ENCODE measurements at regions not wholly inside any gene's neighbourhood (a gene's known extent, or its start where the extent isn't known, plus 50 kb on each side); places are given as distances from the start of the nearest gene placed in this dataset.

DNA sequence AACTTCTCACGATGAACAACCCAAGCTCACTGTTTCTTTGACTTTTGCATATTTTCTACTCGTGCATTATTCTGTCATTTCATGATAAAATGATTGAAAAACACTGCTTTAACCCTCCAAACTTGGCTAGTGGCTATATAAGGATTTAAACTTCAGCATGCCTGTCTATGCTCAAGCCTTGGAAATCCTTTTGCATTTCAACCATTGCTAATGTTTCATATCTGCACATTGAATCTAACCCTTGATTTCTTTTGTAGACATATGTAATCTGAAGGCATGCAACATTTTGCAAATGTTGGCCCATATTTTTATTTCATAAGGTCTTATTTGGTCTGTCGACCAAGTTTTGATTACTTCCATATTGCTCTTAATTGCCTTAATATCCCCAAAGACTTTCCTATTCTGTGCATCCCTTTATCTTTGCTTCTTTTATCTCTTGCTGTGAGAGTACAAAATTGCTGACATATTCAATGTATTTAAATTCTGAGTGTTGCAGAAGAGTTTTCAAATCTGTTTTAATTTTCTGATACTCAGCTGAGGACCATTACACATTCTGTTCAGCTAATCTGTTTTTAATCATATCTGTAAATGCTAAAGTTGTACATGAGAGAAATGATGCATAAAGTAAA, 403.7 kb upstream of the ZNF608 start:
- TF ChIP-seq, protein P1, sequence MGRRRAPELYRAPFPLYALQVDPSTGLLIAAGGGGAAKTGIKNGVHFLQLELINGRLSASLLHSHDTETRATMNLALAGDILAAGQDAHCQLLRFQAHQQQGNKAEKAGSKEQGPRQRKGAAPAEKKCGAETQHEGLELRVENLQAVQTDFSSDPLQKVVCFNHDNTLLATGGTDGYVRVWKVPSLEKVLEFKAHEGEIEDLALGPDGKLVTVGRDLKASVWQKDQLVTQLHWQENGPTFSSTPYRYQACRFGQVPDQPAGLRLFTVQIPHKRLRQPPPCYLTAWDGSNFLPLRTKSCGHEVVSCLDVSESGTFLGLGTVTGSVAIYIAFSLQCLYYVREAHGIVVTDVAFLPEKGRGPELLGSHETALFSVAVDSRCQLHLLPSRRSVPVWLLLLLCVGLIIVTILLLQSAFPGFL (CRISPR knock-in tag; IDR thresholded peaks at IDR 0.05) = no peak
- TF ChIP-seq, protein P2, sequence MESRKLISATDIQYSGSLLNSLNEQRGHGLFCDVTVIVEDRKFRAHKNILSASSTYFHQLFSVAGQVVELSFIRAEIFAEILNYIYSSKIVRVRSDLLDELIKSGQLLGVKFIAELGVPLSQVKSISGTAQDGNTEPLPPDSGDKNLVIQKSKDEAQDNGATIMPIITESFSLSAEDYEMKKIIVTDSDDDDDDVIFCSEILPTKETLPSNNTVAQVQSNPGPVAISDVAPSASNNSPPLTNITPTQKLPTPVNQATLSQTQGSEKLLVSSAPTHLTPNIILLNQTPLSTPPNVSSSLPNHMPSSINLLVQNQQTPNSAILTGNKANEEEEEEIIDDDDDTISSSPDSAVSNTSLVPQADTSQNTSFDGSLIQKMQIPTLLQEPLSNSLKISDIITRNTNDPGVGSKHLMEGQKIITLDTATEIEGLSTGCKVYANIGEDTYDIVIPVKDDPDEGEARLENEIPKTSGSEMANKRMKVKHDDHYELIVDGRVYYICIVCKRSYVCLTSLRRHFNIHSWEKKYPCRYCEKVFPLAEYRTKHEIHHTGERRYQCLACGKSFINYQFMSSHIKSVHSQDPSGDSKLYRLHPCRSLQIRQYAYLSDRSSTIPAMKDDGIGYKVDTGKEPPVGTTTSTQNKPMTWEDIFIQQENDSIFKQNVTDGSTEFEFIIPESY (CRISPR knock-in tag; IDR thresholded peaks at IDR 0.05) = no peak
- TF ChIP-seq, protein P3, sequence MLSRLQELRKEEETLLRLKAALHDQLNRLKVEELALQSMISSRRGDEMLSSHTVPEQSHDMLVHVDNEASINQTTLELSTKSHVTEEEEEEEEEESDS (CRISPR knock-in tag; IDR thresholded peaks at IDR 0.05; ENCODE audit: borderline replicate concordance) = no peak
- TF ChIP-seq EZH2 (conservative IDR thresholded peaks at IDR 0.05; ENCODE audit: low read depth, low read length) (no peak), SETDB1 (CRISPR knock-in tag; IDR thresholded peaks at IDR 0.05; ENCODE audit: borderline replicate concordance) (no peak), NFIC (IDR thresholded peaks at IDR 0.05; ENCODE audit: low read length) (no peak), TEAD3 (CRISPR knock-in tag; optimal IDR thresholded peaks at IDR 0.05; ENCODE audit: borderline replicate concordance) (no peak), JUN (CRISPR knock-in tag; IDR thresholded peaks at IDR 0.05) (no peak), ZEB1 (IDR thresholded peaks at IDR 0.05; ENCODE audit: insufficient replicate concordance, low read depth) (no peak)
- TF ChIP-seq, protein P4, sequence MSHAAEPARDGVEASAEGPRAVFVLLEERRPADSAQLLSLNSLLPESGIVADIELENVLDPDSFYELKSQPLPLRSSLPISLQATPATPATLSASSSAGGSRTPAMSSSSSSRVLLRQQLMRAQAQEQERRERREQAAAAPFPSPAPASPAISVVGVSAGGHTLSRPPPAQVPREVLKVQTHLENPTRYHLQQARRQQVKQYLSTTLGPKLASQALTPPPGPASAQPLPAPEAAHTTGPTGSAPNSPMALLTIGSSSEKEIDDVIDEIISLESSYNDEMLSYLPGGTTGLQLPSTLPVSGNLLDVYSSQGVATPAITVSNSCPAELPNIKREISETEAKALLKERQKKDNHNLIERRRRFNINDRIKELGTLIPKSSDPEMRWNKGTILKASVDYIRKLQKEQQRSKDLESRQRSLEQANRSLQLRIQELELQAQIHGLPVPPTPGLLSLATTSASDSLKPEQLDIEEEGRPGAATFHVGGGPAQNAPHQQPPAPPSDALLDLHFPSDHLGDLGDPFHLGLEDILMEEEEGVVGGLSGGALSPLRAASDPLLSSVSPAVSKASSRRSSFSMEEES (CRISPR knock-in tag; IDR thresholded peaks at IDR 0.05) = no peak

Measured in HepG2 (cell line).